ENCODE measurements at regions not wholly inside any gene's neighbourhood (a gene's known extent, or its start where the extent isn't known, plus 50 kb on each side); places are given as distances from the start of the nearest gene placed in this dataset.

DNA sequence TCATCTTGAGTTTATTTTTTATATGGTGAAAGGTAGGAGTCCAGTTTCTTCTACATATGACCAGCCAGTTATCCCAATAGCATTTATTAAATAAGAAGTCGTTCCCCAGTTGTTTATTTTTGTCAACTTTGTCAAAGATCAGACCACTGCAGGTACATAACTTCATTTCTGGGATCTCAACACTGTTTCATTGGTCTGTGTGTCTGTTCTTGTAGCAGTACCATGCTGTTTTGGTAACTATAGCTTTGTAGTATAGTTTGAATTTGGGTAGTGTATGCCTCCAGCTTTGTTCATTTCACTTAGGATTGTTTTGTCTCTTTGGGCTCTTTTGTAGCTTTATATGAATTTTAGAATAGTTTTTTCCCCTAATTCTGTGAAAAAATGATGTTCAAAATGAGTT is 340.4 kb upstream of the PCDH20 start:
- TF ChIP-seq GATA2 (IDR thresholded peaks at IDR 0.05; ENCODE audit: low read depth, low read length), result no peak
- TF ChIP-seq GATA3 (IDR thresholded peaks at IDR 0.05; ENCODE audit: low read depth, low read length), result no peak
